Brain microvascular endothelial cell (primary cell): ENCODE measurements at regions not wholly inside any gene's neighbourhood (a gene's known extent, or its start where the extent isn't known, plus 50 kb on each side); places are given as distances from the start of the nearest gene placed in this dataset.

Experiments
- DNase-seq: peaks from one replicate; pipeline ENCODE4 v3.0.0-alpha.2; 2020
- H3K27ac ChIP-seq: fragments of 250-450 bp; sonication (Bioruptor Pico); 2 replicates; pipeline ENCODE4 v1.5.1; 2020; ENCODE audit warnings: mild to moderate bottlenecking, moderate library complexity
- H3K27me3 ChIP-seq: fragments of 250-450 bp; sonication (Bioruptor Pico); replicated peaks from 2 replicates; pipeline ENCODE4 v1.5.1; 2020; ENCODE audit warnings: mild to moderate bottlenecking
- H3K36me3 ChIP-seq: fragments of 250-450 bp; sonication (Bioruptor Pico); replicated peaks from 2 replicates; pipeline ENCODE4 v1.5.1; 2020; ENCODE audit warnings: mild to moderate bottlenecking
- H3K4me3 ChIP-seq: 2 replicates; pipeline ENCODE4 v1.5.1; 2011; ENCODE audit warnings: low read depth, mild to moderate bottlenecking, control low read depth, low read length, moderate library complexity
- in situ Hi-C: cut with HindIII; loops from 2 replicates; pipeline ENCODE4 v1.10.0; 2017; ENCODE audit warnings: low sequenced_read_pairs, low pct_ligation_motif_present
- TF ChIP-seq, protein P1 (sequence below): IDR thresholded peaks from 2 replicates; pipeline ENCODE4 v1.5.1; 2011; ENCODE audit warnings: low read depth, mild to moderate bottlenecking, moderate library complexity, low read length, control low read depth, inconsistent platforms; ENCODE audit errors: missing control alignments

DNA sequence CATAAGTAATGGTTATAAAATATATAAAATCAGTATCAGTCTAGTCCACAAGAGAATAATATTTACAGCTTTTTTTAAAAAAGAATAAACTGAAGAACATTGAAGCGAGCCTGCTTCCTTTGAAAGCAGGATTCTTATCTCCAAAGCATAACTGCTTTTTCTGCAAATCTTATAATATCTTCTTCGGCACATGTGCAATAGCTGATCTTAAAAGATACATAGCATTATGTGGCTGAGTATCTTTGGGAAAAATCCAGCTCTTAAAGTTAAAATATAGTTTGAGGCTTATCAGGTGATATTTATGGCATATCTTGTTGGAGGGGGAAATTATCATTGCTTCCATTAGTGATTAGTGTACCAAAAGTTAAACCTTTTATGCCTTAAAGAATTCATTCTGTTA, 523.9 kb upstream of the ADGRL4 start:
- no peaks in the 10 kb centered on the region for H3K27me3 ChIP-seq
- no peak overlapping the region for H3K27ac ChIP-seq
- no peaks in the 10 kb centered on the region for H3K36me3 ChIP-seq
- no peak for DNase-seq
- TF ChIP-seq, protein P1, sequence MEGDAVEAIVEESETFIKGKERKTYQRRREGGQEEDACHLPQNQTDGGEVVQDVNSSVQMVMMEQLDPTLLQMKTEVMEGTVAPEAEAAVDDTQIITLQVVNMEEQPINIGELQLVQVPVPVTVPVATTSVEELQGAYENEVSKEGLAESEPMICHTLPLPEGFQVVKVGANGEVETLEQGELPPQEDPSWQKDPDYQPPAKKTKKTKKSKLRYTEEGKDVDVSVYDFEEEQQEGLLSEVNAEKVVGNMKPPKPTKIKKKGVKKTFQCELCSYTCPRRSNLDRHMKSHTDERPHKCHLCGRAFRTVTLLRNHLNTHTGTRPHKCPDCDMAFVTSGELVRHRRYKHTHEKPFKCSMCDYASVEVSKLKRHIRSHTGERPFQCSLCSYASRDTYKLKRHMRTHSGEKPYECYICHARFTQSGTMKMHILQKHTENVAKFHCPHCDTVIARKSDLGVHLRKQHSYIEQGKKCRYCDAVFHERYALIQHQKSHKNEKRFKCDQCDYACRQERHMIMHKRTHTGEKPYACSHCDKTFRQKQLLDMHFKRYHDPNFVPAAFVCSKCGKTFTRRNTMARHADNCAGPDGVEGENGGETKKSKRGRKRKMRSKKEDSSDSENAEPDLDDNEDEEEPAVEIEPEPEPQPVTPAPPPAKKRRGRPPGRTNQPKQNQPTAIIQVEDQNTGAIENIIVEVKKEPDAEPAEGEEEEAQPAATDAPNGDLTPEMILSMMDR = no peak
- H3K4me3 ChIP-seq = no peak overlapping the region
- in situ Hi-C loops = no loop called here

DNA sequence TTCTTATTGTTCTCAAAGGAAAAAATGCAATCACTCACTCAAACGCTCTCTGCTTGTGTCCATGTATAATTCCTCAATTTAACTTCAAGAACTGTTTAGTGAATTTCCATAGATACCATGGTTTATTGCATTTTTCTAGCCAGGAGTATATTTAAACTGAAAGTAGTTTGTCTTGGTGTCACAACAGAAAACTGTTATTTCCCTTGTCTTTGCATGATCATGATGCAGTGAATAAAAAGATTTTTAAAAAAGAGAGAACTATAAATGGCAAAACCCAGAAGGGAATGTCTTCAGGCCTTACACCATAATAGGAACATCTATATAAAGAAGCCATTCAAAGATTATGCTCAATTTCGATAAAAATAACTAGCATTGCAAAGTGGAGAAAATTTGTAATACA, 523.5 kb upstream of the ADGRL4 start:
- in situ Hi-C loops = no loop called here
- no peak for DNase-seq
- TF ChIP-seq, protein P1 = no peak
- Histone ChIP-seq H3K4me3 (no peak overlapping the region), H3K36me3 (no peaks in the 10 kb centered on the region), H3K27me3 (no peaks in the 10 kb centered on the region), H3K27ac (no peak overlapping the region)

DNA sequence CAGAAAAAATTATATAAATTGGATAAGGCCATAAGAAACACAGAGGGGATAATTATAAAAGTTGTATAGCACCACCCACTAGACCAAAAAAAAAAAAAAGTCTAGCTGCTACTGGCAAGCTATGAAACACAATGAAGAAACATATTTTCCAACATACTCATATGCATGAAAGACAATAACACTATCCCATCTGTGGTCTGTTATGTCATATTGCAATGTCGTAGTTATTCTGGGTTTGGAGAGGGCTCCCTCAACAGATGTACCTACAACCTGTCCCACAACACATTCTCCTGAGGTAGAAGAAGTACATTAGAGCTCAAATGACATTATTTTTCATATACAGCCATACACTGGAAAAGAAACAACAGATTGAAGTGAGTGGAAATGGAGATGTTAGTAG, 517.6 kb upstream of the ADGRL4 start:
- in situ Hi-C loops = no loop called here
- H3K27ac ChIP-seq = no peak overlapping the region
- TF ChIP-seq, protein P1 = no peak
- no peak for DNase-seq
- no peaks in the 10 kb centered on the region for H3K36me3 ChIP-seq
- no peaks in the 10 kb centered on the region for H3K27me3 ChIP-seq
- no peak overlapping the region for H3K4me3 ChIP-seq

DNA sequence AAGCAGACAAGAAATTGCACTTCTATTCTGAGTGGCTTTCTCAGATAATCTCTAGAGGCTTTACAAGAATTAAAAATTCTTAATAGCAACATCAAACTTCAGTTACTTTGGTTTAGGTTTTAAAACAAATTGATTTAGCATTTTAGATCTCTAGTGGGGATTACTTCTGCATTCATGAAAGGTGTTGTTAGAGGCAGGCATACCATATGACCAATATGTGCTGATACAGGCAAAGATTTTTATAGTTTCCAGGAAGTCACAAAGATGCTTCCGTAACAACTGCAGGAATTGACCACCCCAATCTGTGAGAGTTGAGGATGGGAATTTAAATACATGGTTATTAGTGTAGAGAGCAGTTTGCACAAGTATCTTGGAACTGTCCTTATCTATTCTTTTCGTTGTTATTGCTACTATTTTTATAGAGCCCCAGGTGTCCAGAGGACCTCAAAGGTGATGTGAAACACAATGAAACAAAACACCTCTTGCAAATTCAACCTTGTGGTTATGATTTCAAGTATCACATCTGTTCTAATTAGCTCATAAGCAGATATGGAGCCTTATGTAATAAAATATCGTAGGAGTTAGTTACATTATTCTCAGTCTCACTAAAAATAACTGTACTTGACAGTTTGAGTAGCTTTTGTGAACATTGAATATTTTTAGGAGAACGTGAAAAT, 512.7 kb upstream of the ADGRL4 start:
- no peak overlapping the region for H3K4me3 ChIP-seq
- H3K36me3 ChIP-seq = no peaks in the 10 kb centered on the region
- H3K27ac ChIP-seq = no peak overlapping the region
- in situ Hi-C loops = no loop called here
- TF ChIP-seq, protein P1 = no peak
- no peaks in the 10 kb centered on the region for H3K27me3 ChIP-seq
- no peak for DNase-seq

DNA sequence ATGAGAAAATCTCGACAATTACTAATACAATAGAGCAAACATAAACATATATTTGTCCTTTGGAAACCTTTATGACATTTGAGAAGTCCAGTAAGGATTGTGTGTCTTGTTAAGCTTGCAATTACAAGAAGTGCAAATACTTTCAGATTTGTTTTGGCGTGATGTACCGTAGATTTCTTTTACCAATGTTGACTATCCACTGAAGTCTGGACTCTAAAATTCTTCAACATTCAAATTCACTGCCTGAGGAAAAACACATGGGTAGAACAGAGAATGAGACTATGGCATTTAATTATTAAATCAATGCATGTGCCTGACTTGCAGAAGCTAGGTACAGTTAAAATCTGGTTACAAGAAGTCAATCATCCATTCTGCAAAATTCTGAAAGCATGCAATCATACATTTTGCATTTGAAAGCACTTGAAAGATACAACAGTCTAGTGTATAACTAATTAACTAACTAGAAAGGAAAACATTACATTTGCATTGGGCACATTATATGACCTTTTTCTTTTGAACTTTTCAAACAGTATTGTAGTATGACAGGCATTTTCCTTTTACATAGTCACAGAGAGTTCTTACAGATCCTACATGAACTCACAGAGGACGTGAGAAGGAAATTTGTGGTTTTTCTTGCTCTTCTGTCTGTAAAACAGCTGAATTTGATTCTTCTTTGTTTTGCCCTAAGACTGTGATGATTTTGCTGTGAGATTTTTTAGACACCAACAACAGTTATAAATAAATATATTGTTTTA, 511.1 kb upstream of the ADGRL4 start:
- Histone ChIP-seq H3K4me3 (no peak overlapping the region), H3K27me3 (no peaks in the 10 kb centered on the region), H3K36me3 (no peaks in the 10 kb centered on the region), H3K27ac (no peak overlapping the region)
- DNase-seq = no peak
- in situ Hi-C loops = no loop called here
- TF ChIP-seq, protein P1 = no peak
